Activated naive CD4-positive, alpha-beta T cell (primary cell): ENCODE measurements at regions not wholly inside any gene's neighbourhood (a gene's known extent, or its start where the extent isn't known, plus 50 kb on each side); places are given as distances from the start of the nearest gene placed in this dataset.
"Not testable (repeated sequence)": the region's sequence is repeated elsewhere in the genome, so short reads cannot be mapped to it uniquely, and the experiment has no call there.

Experiments
- DNase-seq, 4 experiments: peaks; one replicate each; lab custom pipeline; 2025; lab: John Stamatoyannopoulos, UW

DNA sequence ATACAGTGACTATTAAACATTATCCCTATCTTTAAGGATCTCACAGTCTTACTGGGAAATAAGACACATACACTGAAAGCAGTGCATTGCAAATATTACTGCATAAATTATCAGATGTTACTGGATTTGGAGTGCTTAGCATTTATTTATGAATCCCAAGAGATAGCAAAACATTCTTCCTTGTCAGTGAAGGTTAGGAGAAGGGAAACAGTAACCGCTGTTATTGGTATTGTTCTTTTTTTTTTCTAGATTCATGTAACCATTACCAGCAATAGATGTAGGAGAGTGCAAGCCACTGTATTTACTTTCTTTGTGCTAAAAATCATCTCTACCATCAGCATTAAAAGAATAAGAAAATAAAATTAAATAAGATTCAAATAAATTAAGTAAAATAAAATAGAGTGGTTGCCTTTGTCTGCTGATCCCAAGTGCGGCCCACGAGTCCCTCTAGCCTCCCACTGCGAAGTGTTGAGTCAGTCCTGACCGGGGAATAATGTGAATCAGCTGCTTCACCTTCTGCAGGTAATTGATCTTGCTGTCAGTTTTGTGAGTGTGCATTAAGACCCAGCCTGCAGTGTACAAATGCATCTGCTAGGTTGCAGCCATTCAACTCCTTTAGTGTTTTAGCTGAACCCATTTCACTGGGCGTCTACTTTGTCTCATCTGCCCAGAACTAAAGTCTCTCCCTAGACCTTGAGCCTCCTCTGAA lies 1344.9 kb downstream of the GATA3 start:
- no peak for DNase-seq

DNA sequence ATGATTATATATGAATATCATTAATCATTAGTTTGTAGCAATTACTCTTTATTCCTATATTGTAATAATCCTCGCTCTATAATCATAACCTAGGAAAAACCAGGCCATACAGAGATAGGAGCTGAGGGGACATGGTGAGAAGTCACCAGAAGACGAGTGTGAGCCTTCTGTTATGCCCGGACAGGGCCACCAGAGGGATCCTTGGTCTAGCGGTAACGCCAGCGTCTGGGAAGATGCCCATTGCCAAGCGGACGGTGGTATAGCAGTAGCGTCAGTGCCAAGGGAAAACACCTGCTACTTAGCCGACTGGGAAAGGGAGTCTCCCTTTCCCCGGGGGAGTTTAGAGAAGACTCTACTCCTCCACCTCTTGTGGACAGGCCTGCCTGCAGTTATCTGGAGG lies 1347.6 kb downstream of the GATA3 start:
- DNase-seq: not testable (repeated sequence)

DNA sequence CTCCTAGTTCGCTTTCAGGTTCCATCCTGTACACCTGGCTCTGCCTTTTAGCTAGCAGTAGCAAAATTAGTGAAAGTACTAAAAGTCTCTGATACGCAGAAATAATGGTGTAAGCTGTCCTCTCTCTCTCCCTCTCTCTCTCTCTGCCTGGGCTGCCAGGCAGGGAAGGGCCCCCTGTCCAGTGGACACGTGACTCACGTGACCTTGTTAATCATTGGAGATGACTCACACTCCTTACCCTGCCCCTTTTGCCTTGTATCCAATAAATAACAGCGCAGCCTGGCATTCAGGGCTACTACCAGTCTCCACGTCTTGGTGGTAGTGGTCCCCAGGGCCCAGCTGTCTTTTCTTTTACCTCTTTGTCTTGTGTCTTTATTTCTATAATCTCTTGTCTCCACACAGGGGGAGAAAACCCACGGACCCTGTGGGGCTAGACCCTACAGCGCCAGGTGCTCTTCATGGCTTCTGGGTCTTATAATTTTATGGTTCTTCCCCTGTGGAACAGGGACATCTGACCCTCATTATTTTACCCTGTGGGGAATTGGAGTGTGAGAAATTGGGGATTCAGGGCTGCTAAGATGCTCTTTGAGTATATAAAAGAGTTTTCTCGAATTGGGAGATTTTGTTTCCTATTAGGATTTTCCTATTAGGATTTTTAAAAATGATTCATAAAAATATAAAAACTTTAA lies 1348.2 kb downstream of the GATA3 start:
- DNase-seq: not testable (repeated sequence)

DNA sequence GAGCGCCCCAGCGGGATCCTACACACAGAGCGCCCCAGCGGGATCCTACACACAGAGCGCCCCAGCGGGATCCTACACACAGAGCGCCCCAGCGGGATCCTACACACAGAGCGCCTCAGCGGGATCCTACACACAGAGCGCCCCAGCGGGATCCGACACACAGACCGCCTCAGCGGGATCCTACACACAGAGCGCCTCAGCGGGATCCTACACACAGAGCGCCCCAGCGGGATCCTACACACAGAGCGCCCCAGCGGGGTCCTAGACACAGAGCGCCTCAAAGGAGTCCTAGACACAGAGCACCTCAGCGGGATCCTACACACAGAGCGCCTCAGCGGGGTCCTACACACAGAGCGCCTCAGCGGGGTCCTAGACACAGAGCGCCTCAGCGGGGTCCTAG lies 1352.7 kb downstream of the GATA3 start:
- DNase-seq: not testable (repeated sequence)

DNA sequence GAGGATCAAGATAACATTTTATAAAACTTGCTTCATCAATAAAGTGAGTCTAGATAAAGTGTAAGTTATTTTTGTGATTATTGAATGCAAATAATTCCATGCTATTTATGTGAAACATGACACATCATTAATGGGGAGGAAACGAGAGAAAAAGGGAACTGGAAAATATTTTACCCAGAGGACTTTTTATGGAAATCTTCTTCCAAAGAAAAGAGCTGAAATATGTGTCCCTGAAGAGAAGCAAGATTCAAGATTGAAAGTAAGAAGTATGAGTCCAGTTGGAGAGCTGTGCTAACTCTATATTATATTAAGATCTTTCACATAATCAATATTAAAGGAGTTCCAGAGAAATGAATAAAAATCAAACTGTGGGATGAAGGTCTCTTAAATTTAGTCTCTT lies 1361.8 kb downstream of the GATA3 start:
- no peak for DNase-seq

DNA sequence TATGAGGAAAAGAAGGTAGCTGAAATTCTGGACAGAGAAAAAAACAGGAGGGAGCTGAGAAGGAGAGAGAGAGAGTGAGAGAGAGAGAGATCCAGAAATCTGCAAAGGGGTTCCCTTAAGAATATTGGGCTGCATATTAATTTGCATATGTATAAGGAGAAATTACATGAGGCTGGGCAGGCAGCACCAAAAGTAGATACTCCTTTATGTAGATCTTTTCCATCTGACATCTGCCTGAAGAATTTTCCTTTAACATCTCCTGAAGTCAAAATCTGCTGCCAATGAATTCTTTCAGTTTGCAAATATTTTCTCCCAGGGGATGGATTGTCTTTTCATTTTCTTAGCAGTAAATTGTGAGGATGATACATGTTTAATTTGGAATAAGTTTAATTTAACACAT lies 1365.3 kb downstream of the GATA3 start:
- DNase-seq: no peak

DNA sequence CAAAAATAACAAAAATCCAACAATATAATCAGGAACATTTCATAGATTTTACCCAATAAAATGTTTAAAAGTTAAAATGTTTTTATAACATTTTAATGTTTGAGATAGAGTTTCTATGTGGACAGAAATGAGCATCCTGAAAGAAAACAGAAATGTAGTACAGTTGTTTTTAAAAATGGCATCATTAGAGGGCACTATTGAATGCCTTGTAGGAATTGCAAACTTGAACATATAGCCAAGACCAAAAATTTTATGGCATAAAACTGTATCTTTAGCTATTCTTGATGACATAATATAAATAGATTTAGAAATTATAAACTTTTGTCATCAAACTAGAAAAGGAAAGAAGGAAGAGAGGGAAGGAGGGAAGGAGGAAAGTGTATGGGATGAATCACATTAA lies 1372.7 kb downstream of the GATA3 start:
- DNase-seq: no peak

DNA sequence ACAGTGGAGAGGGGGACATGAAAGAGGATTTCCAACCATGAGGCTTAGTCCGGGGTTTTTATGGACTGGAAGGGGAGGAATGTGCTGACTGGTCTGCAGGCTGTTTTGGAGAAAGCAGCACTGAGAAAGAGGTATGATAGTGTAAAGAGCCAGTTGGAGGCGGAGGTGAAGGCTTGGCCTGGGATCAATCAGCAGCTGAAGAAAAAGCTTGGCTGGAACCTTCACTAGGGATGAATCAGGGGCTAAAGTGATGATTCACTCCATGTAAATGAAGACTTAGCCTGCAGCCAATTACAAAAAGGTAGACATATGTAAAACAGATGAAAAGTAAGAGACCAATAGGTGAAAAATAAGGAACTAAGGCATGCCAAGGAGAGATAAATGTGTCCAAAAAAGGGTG lies 1382.6 kb downstream of the GATA3 start:
- no peak for DNase-seq

DNA sequence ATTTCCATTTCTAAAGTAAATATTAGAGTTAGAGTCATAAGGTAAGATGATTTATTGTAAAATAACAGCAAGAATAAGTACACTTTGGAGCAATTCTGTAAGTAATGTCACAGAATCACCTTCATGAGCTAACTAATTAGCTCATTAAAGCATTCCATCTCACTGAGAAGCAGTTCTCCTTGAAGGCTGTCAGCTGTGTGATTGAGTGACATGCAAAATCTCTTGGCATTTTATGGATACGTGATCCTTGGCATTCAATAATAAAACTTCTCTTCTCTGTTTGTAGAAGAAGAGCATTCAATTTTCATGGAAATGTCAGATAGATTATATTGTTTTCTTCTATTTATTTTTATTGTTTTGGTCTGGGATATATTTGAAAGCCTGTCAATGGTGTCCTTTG lies 1389.3 kb downstream of the GATA3 start:
- no peak for DNase-seq

DNA sequence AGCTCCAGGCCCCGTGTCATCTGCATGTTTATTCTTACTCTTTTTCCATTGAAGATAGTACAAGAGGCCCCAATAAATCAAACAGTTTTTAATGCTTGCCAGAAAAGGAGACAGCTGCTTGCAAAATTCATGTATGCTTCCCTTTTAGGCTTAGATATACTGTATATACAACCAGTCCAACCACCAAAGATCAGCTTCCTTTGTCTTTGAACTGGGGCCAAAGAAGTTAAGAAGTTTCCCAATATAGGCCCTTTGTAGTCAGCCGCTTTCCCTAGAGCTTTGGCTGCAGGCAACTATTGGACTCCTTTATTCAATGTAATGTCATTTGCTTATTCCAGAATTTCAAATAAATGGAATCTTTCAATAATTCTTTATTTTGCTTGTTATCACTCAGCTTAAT lies 1395.0 kb downstream of the GATA3 start:
- no peak for DNase-seq

DNA sequence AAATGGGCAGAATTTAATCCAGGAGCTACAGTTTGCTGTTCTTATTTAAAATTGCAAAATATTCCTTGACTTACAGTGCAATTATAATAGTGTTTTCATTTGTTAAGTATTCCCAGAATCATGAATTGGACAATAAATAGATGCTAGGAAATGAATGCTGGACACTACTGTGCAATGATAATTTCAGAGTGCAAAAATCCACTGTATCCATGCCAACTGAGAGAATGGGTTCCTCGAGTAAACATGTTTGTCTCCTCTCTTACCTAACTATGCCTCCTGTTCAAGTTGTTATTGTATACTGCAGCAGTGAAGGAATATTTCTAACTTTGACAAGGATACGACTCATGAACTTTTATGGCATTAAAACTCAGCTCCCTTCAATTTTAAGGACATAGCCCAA lies 1396.3 kb downstream of the GATA3 start:
- no peak for DNase-seq

DNA sequence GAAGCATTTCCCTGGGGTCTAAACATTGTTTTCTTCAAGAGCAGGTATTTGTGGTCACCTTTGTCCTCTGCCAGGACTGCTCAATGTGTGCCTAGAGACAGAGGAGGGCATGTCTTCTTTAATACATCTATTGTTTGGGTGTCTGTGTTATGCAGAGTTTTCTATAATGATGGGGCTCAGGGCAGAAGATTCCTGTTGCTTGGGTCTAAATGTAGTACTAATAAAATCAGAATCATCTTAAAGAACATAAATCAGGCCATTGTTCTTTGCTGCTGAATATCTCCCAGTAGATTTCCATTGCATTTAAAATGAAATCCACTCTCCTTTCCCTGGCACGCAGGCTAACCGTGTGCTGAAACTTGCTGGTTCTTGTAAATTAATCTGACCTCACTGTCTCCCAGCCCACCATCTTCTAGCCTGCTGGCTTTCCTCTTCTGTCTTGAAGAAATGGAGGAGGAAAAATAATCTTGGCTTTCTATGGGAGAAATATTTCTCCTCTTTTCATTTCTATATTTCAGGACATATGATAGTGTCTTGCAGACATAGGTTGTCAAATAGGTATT lies 1396.8 kb downstream of the GATA3 start:
- DNase-seq: no peak

DNA sequence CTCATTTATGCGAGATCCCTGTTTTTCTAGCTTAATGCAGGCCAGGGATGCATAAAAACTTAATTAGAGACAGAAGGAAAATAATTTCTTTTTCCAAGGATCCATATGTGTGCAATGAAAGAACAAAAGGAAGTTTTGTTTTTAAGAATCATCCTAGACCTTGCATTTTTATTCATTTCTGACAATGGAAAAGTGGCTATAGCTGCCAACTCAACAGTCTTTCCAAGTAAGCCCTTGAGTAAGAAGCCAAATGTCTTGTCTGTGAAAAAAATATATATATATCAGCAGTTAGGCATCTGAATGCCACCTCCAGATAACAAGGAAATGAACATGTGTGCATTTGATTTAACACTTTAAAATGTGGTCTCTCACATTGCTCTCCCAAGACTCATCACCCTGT lies 1397.6 kb downstream of the GATA3 start:
- DNase-seq: no peak

DNA sequence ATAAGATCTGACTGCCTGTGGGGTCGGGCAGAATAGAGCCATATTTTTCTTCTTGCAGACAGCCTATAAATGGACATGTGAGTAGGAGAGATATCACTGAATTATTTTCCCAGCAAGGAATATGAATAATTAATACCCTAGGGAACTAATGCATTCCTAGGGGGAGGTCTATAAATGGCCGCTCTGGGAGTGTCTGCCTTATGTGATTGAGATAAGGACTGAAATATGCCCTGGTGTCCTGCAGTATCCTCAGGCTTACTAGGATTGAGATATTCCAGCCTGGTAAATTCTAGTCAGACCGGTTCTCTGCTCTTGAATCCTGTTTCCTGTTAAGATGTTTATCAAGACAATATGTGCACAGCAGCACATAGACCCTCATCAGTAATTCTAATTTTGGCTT lies 1399.4 kb downstream of the GATA3 start:
- DNase-seq: not testable (repeated sequence)

DNA sequence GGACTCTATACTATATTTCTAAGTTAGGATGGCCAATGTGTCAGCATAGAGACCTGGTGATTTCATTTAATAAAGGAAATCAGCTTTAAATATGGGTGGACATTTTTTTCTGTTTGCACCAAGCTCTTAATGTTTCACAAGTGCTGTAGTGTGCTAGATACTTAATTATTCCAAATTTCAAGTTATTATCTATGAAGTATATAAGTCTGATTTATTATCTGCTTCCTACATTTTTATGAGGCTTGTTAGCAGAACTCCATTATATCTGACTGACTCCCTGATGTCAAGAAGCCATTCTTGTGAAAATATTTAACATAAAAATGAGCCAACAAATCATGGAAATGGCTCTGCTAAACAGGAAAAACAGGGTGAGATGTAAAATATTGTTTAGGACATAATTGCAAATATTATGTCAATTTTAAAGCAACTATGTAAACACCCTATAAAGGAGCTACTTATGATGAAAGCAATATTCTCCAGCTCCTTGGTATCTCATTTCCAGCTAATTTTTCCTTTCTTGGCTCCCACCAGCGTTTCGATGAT lies 1415.2 kb downstream of the GATA3 start:
- no peak for DNase-seq

DNA sequence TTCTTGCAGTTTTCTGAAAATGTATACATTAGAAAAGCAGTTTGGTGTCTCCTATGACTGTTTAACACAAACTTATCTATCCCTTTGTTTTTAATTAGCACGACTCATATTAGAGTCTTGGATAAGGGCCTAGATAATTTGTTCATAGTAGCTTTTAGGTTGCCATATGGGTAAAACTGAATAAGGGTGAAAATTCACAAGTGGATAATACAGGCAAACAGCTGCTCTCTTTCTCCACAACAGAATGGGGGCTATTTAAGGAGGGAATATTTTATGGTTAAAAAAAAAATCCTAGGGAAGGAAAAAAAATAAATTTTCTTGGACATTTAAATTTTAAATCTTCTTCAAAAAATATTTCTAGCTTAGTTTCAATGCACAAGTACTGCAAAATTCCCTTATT lies 1416.1 kb downstream of the GATA3 start:
- no peak for DNase-seq

DNA sequence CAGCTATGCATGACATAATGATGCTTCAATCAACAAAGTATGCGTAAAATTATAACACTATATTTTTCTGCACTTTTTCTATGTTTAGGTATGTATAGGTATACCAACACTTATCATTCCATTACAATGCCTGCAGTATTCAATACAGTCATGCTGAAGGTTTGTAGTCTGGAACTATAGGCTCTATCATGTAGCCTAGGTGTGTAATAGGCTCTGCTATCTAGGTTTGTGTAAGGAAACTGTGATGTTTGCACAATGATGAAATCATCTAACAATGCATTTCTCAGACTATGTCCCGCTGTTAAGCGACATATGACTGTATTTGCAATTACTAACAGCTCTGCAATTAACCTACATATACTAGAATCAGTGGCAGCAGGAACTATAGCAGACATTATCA lies 1447.5 kb downstream of the GATA3 start:
- no peak for DNase-seq

DNA sequence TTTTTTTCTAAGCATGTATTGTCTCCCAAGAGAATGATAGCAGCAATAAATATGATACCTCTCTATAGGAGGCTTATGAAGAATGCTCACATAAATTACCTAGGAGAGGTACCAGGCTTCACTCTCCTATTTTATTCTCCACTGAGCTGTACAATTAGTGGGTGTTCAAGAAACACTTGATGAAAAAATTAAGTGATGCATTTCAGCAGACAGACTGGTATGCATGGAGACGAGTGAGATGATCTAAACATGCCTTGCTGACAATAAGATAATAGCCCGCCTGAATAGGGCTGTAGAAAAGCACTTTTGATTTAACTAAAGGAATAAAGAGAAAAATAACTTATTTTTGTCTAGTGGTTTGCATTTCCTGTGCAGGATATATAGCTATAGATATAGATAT lies 1449.7 kb downstream of the GATA3 start:
- DNase-seq: no peak

DNA sequence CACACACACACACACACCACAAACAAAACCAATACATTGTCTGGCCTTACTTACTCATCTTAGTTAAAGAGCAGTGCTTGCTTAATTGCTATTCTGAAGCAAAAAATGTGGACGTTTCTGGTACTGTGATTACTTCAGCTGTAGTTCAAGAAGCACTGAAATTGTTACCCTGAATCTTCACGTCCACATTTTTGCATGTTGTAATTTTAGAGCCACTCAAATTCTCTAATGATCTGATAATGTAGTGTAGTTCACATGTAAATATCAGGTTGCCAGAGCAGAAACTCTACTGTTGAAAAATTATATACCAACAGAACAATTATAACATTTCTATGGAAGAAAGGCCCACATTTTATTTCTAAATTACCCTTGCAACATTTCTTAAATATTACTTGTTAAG lies 1451.1 kb downstream of the GATA3 start:
- no peak for DNase-seq

DNA sequence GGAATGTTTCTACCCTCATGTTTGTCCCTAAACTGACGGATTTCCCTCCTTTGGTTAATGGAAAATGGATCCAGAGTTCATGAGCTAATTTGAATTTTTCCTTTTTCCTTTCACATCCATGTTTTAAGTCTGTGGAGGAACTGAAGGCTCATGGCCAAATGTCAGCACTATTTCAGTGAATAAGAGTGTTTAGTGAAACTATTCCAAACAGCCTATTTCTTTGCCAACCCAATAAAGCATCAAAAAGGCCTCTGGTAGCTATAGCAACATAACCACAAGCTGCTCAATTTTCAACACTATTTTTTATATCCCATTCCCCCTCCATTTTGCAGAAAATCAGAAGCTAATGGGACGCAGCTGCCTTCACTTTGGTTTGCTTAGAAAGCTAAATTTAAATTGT lies 1454.1 kb downstream of the GATA3 start:
- DNase-seq: no peak

DNA sequence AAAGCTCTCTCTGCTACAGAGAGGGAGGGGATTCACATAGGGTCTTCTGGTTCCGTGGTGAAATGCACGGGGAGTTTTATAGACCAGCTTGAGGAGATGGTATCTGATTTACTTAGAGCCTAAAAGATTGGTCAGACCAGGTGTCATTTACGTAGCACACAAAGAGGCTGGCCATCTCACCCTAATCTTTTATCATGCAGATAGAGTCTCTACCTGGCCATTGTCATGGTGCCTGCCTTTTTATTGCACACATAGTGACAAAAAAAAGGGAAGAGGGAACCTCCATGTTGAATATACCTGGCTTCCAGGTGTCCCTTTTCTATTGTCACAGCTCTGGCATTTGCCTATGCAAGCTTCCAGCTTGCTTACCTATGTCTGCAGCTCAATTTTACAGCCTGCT lies 1456.1 kb downstream of the GATA3 start:
- DNase-seq: no peak

DNA sequence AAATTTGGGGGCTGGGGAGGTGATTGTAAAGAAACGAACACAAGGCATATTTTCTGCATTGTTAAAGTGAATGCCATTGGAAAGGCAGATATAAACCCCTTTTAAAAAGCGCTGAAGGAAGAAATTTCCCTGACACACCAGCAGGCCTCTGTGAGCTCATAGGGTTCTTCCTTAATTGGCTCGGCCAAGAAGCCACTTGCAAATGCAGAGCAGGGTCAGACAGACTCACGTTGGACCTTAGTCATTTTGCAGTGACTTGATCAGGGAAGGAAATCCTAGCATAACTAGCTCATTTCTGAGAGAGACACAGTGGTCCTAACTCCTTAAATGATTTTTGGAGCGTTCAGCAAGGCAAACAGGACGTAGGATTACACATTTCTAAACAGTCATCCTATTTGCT lies 1461.4 kb downstream of the GATA3 start:
- no peak for DNase-seq

DNA sequence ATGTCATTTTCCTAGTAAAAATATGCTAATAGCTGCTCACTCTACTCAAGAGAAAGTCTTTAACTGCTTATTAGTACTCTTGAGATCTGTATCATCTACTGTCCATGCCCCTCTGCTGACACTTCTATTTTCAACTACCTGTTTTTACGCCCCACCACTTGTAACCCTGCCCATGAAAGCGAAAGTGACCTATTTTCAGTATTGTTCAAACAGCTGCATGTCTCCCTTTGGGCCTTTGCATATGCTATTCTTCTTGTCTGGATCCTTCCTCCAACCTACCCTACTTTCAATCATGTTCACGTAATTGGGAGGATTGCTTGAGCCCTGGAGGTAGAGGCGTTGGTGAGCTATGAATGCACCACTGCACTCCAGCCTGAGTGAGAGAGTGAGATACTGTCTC lies 1481.3 kb downstream of the GATA3 start:
- DNase-seq: no peak
